K562 (cell line): ENCODE measurements at regions not wholly inside any gene's neighbourhood (a gene's known extent, or its start where the extent isn't known, plus 50 kb on each side); places are given as distances from the start of the nearest gene placed in this dataset.

Source experiments
- ATAC-seq: fragments of 200-7000 bp; cut with Tn5 transposase; 3 replicates; pipeline ENCODE4 v1.9.1; 2020; ENCODE audit warnings: moderate library complexity
- BruUV-seq: library from RNA; stranded (reverse); fragments of 400-500 nt; replicated peaks from 2 replicates; lab custom pipeline; 2021; lab: Mats Ljungman, UMichigan
- CTCF ChIA-PET: fragments of 300-600 bp; formaldehyde crosslinking; extraction: SDS; loops from one replicate; lab custom pipeline; 2021; ENCODE audit warnings: low intra/inter-chr PET ratio; lab: Yijun Ruan, JAX
- POLR2A ChIA-PET: fragments of 300-600, 350-650 bp; sonication (Branson Sonifier 250); formaldehyde crosslinking; extraction: SDS; loops from one replicate; lab custom pipeline; 2021; ENCODE audit warnings: antibody characterized with exemption, inconsistent platforms; lab: Yijun Ruan, JAX
- DNase-seq, 4 experiments: peaks; one replicate each; pipeline versions ENCODE4 v3.0.0 to v3.0.0-alpha.2; 2011 to 2018; ENCODE audit warnings: low spot score in 3 of 4, mixed read lengths in 3 of 4; ENCODE audit errors: extremely low read depth in 1 of 4
- FAIRE-seq: peaks from 2 replicates; lab custom pipeline; 2011; peaks lifted over from hg19 to GRCh38; lab: Jason Lieb, UNC
- H2AFZ ChIP-seq: 2 replicates; pipeline ENCODE4 v1.6.0; 2011; ENCODE audit warnings: low read depth, low read length, control low read depth, inconsistent platforms
- H3K27ac ChIP-seq: fragments of 200-600 bp; 3 replicates; pipeline ENCODE4 v1.8.0; 2011; ENCODE audit warnings: low read depth, mild to moderate bottlenecking, control low read depth, inconsistent platforms, low read length, moderate library complexity, mixed read lengths; ENCODE audit errors: extremely low read depth
- H3K27me3 ChIP-seq, 2 experiments: fragments of 300-600 bp in 1 of 2; 2 replicates in 1 of 2; 3 replicates in 1 of 2; pipeline versions ENCODE4 v1.6.0 to v1.8.0; 2011; ENCODE audit warnings: inconsistent platforms in 2 of 2, low read length in 2 of 2, mild to moderate bottlenecking in 1 of 2, mixed read lengths in 1 of 2, moderate library complexity in 1 of 2; ENCODE audit not compliant: control insufficient read depth in 2 of 2, insufficient read depth in 2 of 2
- H3K36me3 ChIP-seq: fragments of 300-600 bp; 3 replicates; pipeline ENCODE4 v1.8.0; 2011; ENCODE audit warnings: mild to moderate bottlenecking, low read length, inconsistent platforms; ENCODE audit not compliant: control insufficient read depth, insufficient read depth
- H3K4me1 ChIP-seq, 2 experiments: fragments of 200-600 bp in 1 of 2; replicated peaks in 1 of 2; 2 replicates in 1 of 2; 3 replicates in 1 of 2; pipeline versions ENCODE4 v1.5.1 to v1.8.0; 2011; ENCODE audit warnings: inconsistent platforms in 2 of 2, low read length in 2 of 2, mild to moderate bottlenecking in 1 of 2, mixed read lengths in 1 of 2, moderate library complexity in 1 of 2; ENCODE audit not compliant: control insufficient read depth in 2 of 2, insufficient read depth in 2 of 2
- H3K4me2 ChIP-seq: 2 replicates; pipeline ENCODE4 v1.6.1; 2011; ENCODE audit warnings: low read length, control low read depth, inconsistent platforms, mixed read lengths; ENCODE audit not compliant: insufficient read depth
- H3K4me3 ChIP-seq: fragments of 200-600 bp; sonication (generic), shearing (Covaris generic); 2 replicates; pipeline ENCODE4 v1.5.1; 2016; ENCODE audit warnings: control low read depth, inconsistent platforms
- H3K79me2 ChIP-seq: fragments of 200-600 bp; 3 replicates; pipeline ENCODE4 v1.8.0; 2011; ENCODE audit warnings: low read length, inconsistent platforms; ENCODE audit not compliant: control insufficient read depth, insufficient read depth
- H3K9ac ChIP-seq, 2 experiments: 2 replicates each; pipeline versions ENCODE4 v1.6.0 to v1.6.1; 2011; ENCODE audit warnings: low read depth in 2 of 2, low read length in 2 of 2, control low read depth in 1 of 2, inconsistent platforms in 1 of 2, mild to moderate bottlenecking in 1 of 2, mixed read lengths in 1 of 2; ENCODE audit not compliant: insufficient read depth in 1 of 2
- H3K9me1 ChIP-seq: one replicate; pipeline ENCODE4 v1.6.0; 2011; ENCODE audit warnings: inconsistent platforms, mild to moderate bottlenecking, low read length, moderate library complexity; ENCODE audit not compliant: control insufficient read depth, insufficient read depth
- H3K9me3 ChIP-seq: replicated peaks from 2 replicates; pipeline ENCODE4 v1.5.1; 2011; ENCODE audit warnings: low read depth, low read length, inconsistent platforms; ENCODE audit not compliant: control insufficient read depth, insufficient read depth
- H4K20me1 ChIP-seq: replicated peaks from 2 replicates; pipeline ENCODE4 v1.6.1; 2011; ENCODE audit warnings: low read length, inconsistent platforms, mixed read lengths; ENCODE audit not compliant: control insufficient read depth, insufficient read depth
- CHD1 ChIP-seq: fragments of 200-600 bp; sonication (generic); IDR thresholded peaks from one replicate; pipeline ENCODE4 v1.6.1; 2012; ENCODE audit warnings: mild to moderate bottlenecking, moderate library complexity, low read length, inconsistent platforms
- DDX20 ChIP-seq: fragments of 450-650 bp; IDR thresholded peaks from 2 replicates; pipeline ENCODE4 v1.6.1; 2016; ENCODE audit warnings: missing genetic modification characterization, low read depth, mild to moderate bottlenecking, missing compliant biosample characterization, moderate library complexity
- ETV5 ChIP-seq: sonication (generic); formaldehyde crosslinking; IDR thresholded peaks from 2 replicates; pipeline ENCODE4 v1.4.0; 2020; ENCODE audit warnings: low read depth, mild to moderate bottlenecking, missing genetic modification reagents
- IRF2 ChIP-seq: sonication (generic); formaldehyde crosslinking; IDR thresholded peaks from 2 replicates; pipeline ENCODE4 v1.8.1; 2022; ENCODE audit warnings: mild to moderate bottlenecking, missing genetic modification reagents
- MCM7 ChIP-seq, 2 experiments: fragments of 450-650 bp; IDR thresholded peaks; 2 replicates each; pipeline ENCODE4 v1.6.1; 2016 to 2018
- ZBTB34 ChIP-seq: fragments of 250-450 bp; sonication (Bioruptor Pico); IDR thresholded peaks from 2 replicates; pipeline ENCODE4 v1.8.0; 2021; ENCODE audit warnings: mild to moderate bottlenecking, moderate library complexity
- ZBTB5 ChIP-seq: fragments of 450-650 bp; IDR thresholded peaks from 2 replicates; pipeline ENCODE4 v1.6.1; 2017; ENCODE audit warnings: antibody characterized with exemption
- WGBS: fragments of 100-300 bp; shearing (Covaris generic); methylation state at CpG from one replicate; pipeline ENCODE4 v1.1.6; 2016; ENCODE audit warnings: low coverage, mixed read lengths; ENCODE audit not compliant: insufficient coverage; ENCODE audit errors: missing lambda C conversion rate; 5-methylcytosine and 5-hydroxymethylcytosine counted together
- in situ Hi-C: fragments of 300-500 bp; cut with MboI; formaldehyde crosslinking; loops from 4 replicates; pipeline ENCODE4 v1.15.0; 2018; ENCODE audit warnings: inconsistent platforms, mixed read lengths
- intact Hi-C: fragments of 100-400 bp; cut with micrococcal nuclease; formaldehyde crosslinking; loops from 2 replicates; pipeline ENCODE4 v1.14.2; 2022

- BruUV-seq, result no TSS peak
- Histone ChIP-seq H3K27me3 (no peaks in the 10 kb centered on the region), H3K36me3 (no peaks in the 10 kb centered on the region), H2AFZ (no peak overlapping the region), H3K4me2 (no peak overlapping the region), H3K4me3 (no peak overlapping the region), H4K20me1 (no peaks in the 10 kb centered on the region), H3K9me1 (no peaks in the 10 kb centered on the region), H3K9ac (no peak overlapping the region), H3K9me3 (no peaks in the 10 kb centered on the region), H3K79me2 (no peaks in the 10 kb centered on the region), H3K4me1 (no peaks in the 10 kb centered on the region), H3K27ac (no peak overlapping the region)
- ATAC-seq, result no peak
- WGBS, result 0% methylated on average over 8 of the region's 12 CpGs
- no peak for FAIRE-seq
- TF ChIP-seq DDX20 (tag) (no peak), IRF2 (CRISPR knock-in tag) (peak; percentile 54; the same call in 1 of the 2 replicates), MCM7 (IDR thresholded peaks at IDR 0.05) (no peak)
- POLR2A ChIA-PET, result no interaction called here
- DNase-seq, result peak in 1 of 4 experiments; percentile 1
- in situ Hi-C loops, result no loop called here
- CTCF ChIA-PET, result no interaction called here
- intact Hi-C loops, result no loop called here
Observed at GRCh38 chr14:85934123-85934885, 404.4 kb downstream of the FLRT2 start.

- no peaks in the 10 kb centered on the region for H4K20me1 ChIP-seq
- no peak overlapping the region for H3K4me2 ChIP-seq
- H3K79me2 ChIP-seq, result no peaks in the 10 kb centered on the region
- ATAC-seq, result no peak
- in situ Hi-C loops (no loop called here), intact Hi-C loops (no loop called here)
- no peaks in the 10 kb centered on the region for H3K9me3 ChIP-seq
- ChIA-PET POLR2A (no interaction called here), CTCF (no interaction called here)
- no peak for DNase-seq
- H3K27ac ChIP-seq, result no peak overlapping the region
- H3K9me1 ChIP-seq, result no peaks in the 10 kb centered on the region
- no peak overlapping the region for H3K9ac ChIP-seq
- H3K4me1 ChIP-seq, result no peaks in the 10 kb centered on the region
- no peaks in the 10 kb centered on the region for H3K36me3 ChIP-seq
- no TSS peak for BruUV-seq
- WGBS, result 0% methylated on average over 3 of the region's 3 CpGs
- H3K4me3 ChIP-seq, result no peak overlapping the region
- H2AFZ ChIP-seq, result no peak overlapping the region
- no peaks in the 10 kb centered on the region for H3K27me3 ChIP-seq
- TF ChIP-seq ZBTB5, result no peak
- TF ChIP-seq CHD1, result no peak
- no peak for TF ChIP-seq ZBTB34 (CRISPR knock-in tag)
- no peak for TF ChIP-seq ETV5
- FAIRE-seq, result no peak
Observed at GRCh38 chr14:85921241-85921640, 391.3 kb downstream of the FLRT2 start.
